Spleen (tissue), 11 donors: ENCODE measurements at regions not wholly inside any gene's neighbourhood (a gene's known extent, or its start where the extent isn't known, plus 50 kb on each side); places are given as distances from the start of the nearest gene placed in this dataset.
"Not testable (repeated sequence)": the region's sequence is repeated elsewhere in the genome, so short reads cannot be mapped to it uniquely, and the experiment has no call there.

Experiments
- DNase-seq: peaks from one replicate; pipeline ENCODE4 v3.0.0-alpha.2; 2020
- H3K27ac ChIP-seq, 8 donors: fragments of 200-600 bp; sonication (generic) in 7 of 8; 1 replicate in 4 of 8; 2 replicates in 4 of 8; pipeline versions ENCODE4 v1.5.0 to v1.8.0; 2016 to 2021; ENCODE audit warnings: inconsistent platforms in 4 of 8, mild to moderate bottlenecking in 4 of 8, moderate library complexity in 1 of 8
- H3K27me3 ChIP-seq, 7 donors: fragments of 200-600 bp; sonication (generic) in 6 of 7; replicated peaks in 1 of 7; 1 replicate in 4 of 7; 2 replicates in 3 of 7; pipeline versions ENCODE4 v1.5.0 to v1.8.0; 2016 to 2021; ENCODE audit warnings: inconsistent platforms in 3 of 7, mild to moderate bottlenecking in 1 of 7
- H3K36me3 ChIP-seq, 6 donors: fragments of 200-600 bp; sonication (generic) in 5 of 6; 1 replicate in 4 of 6; 2 replicates in 2 of 6; pipeline versions ENCODE4 v1.5.0 to v1.8.0; 2016 to 2021; ENCODE audit warnings: inconsistent platforms in 2 of 6
- H3K4me1 ChIP-seq, 6 donors: fragments of 200-600 bp; sonication (generic) in 5 of 6; 1 replicate in 3 of 6; 2 replicates in 3 of 6; pipeline versions ENCODE4 v1.5.0 to v1.8.0; 2016 to 2021; ENCODE audit warnings: inconsistent platforms in 3 of 6
- H3K4me3 ChIP-seq, 8 donors: fragments of 200-600 bp; sonication (generic) in 7 of 8; 1 replicate in 4 of 8; 2 replicates in 4 of 8; pipeline versions ENCODE4 v1.5.0 to v1.8.0; 2016 to 2021; ENCODE audit warnings: inconsistent platforms in 4 of 8, mild to moderate bottlenecking in 4 of 8, moderate library complexity in 2 of 8
- H3K9me3 ChIP-seq, 8 donors: fragments of 200-600 bp; sonication (generic) in 7 of 8; 1 replicate in 4 of 8; 2 replicates in 4 of 8; pipeline versions ENCODE4 v1.5.0 to v1.8.0; 2016 to 2021; ENCODE audit warnings: inconsistent platforms in 4 of 8
- POLR2A ChIP-seq, 3 donors: fragments of 450-650 bp; IDR thresholded peaks; one replicate each; pipeline ENCODE4 v1.5.1; 2017; ENCODE audit warnings: antibody characterized with exemption in 3 of 3, mild to moderate bottlenecking in 1 of 3
- POLR2AphosphoS5 ChIP-seq, 3 donors: sonication (generic); formaldehyde crosslinking; IDR thresholded peaks; one replicate each; pipeline ENCODE4 v1.5.1; 2017; ENCODE audit warnings: antibody characterized with exemption in 3 of 3
- WGBS, 5 donors: extraction: QIAGEN DNeasy Blood & Tissue Kit in 3 of 5; methylation state at CpG; one replicate each; pipeline versions ENCODE4 v1.1.5 to v1.1.7; 2013 to 2018; 5-methylcytosine and 5-hydroxymethylcytosine counted together
- intact Hi-C: fragments of 100-400 bp; cut with DNase I; formaldehyde crosslinking; loops from one replicate; pipeline ENCODE4 v1.15.0; 2023; ENCODE audit warnings: low total_unique reads
- TF ChIP-seq, protein P1 (sequence below), 11 experiments: fragments of 200-600 bp in 7 of 11; fragments of 450-650 bp in 4 of 11; sonication (generic) in 4 of 11; IDR thresholded peaks in 8 of 11; conservative IDR thresholded peaks in 3 of 11; 1 replicate in 7 of 11; 2 replicates in 4 of 11; pipeline versions ENCODE4 v1.4.0 to v1.8.0; 2016 to 2021; ENCODE audit warnings: antibody characterized with exemption in 11 of 11, inconsistent platforms in 4 of 11, mild to moderate bottlenecking in 1 of 11
- donor health status: healthy with polysubstance abuse.
- donor health status: DM: no; HTN: no; CAD: no; lungs with moderate emphysema.
- donor health status: DM: no; HTN: no; CAD: no.
- donor health status: Bipolar disorder and iron deficiency.
- donor health status: healthy.
- donor health status: DM: no; HTN: no; CAD: no.
- donor health status: DM: yes; HTN: yes; CAD: no.

DNA sequence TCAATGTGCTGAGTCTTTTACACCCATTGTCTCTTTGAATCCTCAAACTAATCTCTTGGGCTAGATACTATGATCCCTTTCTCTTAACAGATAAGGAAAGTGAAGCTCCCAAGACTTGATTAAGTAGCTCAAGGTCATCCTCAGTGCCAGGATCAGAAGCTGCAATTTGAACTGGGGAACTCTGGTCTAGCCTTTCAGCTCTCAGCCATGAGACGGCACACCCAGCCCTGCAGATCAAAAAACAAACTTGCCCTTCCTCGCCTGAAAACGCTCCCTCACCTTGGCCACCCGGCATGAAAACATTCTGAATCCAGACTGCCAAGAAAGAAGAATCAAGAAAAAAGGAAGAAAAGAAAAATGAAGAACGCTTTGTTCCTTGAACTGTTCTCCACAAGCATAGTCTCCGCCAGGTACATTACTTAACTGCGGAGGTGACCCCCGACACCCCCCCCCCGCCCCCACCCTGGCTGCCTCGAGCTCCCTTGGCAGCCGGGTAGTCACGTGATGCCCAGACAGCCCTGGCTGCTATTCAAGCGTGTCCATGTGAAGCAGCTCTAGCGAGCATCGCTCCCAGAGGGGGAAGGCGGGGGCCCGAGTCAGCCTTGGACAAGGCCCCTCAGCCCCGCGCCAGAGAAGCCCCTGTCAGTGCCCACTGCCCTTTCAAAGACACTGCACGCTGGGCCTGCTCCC, 451.2 kb downstream of the MIAT start:
- Histone ChIP-seq H3K36me3 (no peaks in the 10 kb centered on the region), H3K27ac (no peak overlapping the region), H3K27me3 (peaks cover 0 to 15% (median 0%) of the 10 kb centered on the region in 7 donors), H3K4me3 (no peak overlapping the region), H3K4me1 (peaks cover 0 to 2% (median 0%) of the 10 kb centered on the region in 6 donors), H3K9me3 (peaks cover 0 to 22% (median 8%) of the 10 kb centered on the region in 8 donors)
- intact Hi-C loops = no loop called here
- TF ChIP-seq, protein P1, sequence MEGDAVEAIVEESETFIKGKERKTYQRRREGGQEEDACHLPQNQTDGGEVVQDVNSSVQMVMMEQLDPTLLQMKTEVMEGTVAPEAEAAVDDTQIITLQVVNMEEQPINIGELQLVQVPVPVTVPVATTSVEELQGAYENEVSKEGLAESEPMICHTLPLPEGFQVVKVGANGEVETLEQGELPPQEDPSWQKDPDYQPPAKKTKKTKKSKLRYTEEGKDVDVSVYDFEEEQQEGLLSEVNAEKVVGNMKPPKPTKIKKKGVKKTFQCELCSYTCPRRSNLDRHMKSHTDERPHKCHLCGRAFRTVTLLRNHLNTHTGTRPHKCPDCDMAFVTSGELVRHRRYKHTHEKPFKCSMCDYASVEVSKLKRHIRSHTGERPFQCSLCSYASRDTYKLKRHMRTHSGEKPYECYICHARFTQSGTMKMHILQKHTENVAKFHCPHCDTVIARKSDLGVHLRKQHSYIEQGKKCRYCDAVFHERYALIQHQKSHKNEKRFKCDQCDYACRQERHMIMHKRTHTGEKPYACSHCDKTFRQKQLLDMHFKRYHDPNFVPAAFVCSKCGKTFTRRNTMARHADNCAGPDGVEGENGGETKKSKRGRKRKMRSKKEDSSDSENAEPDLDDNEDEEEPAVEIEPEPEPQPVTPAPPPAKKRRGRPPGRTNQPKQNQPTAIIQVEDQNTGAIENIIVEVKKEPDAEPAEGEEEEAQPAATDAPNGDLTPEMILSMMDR (IDR thresholded peaks at IDR 0.05 in 8 of 11, conservative IDR thresholded peaks at IDR 0.05 in 3 of 11) = no peak
- no peak for TF ChIP-seq POLR2A (IDR thresholded peaks at IDR 0.05)
- no peak for TF ChIP-seq POLR2AphosphoS5 (IDR thresholded peaks at IDR 0.05)
- 59 to 74% (median 68%) methylated on average over 18 to 20 of the region's 20 CpGs for WGBS, 5 donors
- DNase-seq = no peak

DNA sequence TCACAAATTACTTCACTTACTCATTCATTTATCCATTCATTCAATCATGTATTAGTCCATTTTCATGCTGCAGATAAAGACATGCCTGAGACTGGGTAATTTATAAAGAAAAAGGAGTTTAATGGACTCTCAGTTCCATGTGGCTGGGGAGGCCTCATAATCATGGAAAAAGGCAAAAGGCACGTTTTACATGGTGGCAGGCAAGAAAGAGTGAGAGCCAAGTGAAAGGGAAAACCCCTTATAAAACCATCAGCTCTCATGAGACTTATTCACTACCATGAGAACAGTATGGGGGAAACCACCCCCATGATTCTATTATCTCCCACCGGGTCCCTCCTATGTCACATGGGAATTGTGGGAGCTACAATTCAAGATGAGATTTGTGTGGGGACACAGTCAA, 452.0 kb downstream of the MIAT start:
- H3K4me1 ChIP-seq, H3K27ac ChIP-seq, H3K4me3 ChIP-seq, H3K36me3 ChIP-seq, DNase-seq, intact Hi-C loops: not testable (repeated sequence)
- peaks cover 0 to 22% (median 0%) of the 10 kb centered on the region in 7 donors for H3K27me3 ChIP-seq
- peaks cover 0 to 22% (median 8%) of the 10 kb centered on the region in 8 donors for H3K9me3 ChIP-seq
- 51 to 89% (median 73%) methylated on average over 2 of the region's 2 CpGs for WGBS, 5 donors

DNA sequence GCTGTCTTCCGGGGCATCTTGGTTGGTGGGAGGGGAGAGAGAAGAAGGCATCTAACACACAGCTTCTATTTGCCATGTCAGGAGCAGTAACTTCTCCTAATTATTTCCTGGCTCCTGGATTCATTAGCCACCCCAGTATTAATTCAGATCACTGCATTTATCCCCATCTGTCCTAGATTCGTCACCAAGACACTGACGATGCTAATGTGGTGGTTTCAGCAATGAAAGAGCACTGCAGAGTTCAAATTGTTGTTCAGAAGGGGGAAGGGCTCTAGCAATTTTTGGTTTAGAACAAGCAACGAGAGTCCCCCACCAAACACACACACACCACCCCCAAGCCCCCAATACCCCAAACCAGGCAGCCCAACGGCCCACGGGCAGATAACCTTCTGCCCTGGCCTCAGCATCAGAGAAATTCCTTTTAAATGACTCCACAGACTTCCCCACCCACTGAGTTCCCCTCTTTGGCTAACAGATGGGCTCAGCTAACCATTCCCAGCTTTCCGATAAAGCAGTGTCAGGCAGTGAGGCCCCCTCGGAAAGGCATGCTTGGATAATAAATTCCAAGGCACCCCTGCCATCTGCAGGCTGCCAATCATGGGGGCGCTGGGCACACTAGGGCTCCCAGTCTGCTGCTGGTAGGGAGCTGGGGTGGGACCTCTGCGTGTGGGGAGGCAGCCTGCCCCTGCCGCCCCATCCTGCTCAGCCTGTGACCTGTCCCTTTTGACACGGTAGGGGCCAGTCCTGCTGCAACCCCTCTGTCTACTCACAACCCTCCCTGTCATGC, 453.5 kb downstream of the MIAT start:
- TF ChIP-seq, protein P1 (IDR thresholded peaks at IDR 0.05 in 8 of 11, conservative IDR thresholded peaks at IDR 0.05 in 3 of 11) = no peak
- no peak for TF ChIP-seq POLR2A (IDR thresholded peaks at IDR 0.05)
- TF ChIP-seq POLR2AphosphoS5 (IDR thresholded peaks at IDR 0.05) = no peak
- 49 to 59% (median 50%) methylated on average over 10 to 12 of the region's 12 CpGs for WGBS, 5 donors
- Histone ChIP-seq H3K27me3 (peaks cover 0 to 22% (median 0%) of the 10 kb centered on the region in 7 donors), H3K4me1 (peaks cover 0 to 15% (median 0%) of the 10 kb centered on the region in 6 donors), H3K9me3 (peaks cover 0 to 22% (median 8%) of the 10 kb centered on the region in 8 donors), H3K4me3 (no peak overlapping the region), H3K36me3 (no peaks in the 10 kb centered on the region), H3K27ac (no peak overlapping the region)
- DNase-seq = no peak
- intact Hi-C loops = no loop called here

DNA sequence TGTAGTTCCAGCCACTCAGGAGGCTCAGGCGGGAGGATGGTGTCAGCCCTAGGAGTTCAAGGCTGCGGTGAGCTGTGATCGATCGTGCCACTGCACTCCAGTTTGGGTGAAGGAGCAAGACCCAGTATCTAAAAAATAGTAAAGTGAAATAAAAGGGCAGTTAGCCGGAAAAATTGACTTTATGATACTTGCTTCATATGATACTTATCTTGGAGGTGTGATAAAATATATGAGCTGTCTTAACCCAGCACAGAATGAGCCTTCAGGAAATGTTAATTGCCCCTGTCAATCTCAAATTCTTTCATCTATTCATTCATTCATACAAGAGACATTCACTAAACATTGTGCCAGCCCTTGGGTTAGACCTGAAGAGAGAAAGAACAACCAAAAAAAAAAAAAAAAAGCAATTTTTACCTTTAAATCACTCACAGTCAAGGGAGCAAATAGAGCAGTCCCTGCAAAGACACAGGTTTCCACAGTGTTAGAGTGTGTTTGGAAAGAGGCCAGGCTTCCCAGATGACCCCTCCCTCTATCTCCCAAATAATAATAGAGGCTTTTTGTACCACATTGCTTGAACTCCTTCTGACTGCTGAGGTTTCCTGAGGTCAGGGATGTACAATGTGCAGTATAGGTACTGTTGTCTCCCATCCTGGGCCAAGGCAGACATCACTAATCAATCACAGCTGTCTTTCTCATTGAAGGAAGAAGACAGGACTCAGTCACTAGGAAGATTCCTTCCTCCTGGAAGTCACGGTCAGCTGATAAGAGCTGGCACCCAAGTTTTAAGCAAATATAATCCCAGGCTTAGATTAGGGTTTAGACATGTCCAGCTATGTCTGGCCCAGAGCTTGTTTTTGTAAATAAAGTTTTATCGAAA, 454.6 kb downstream of the MIAT start:
- WGBS, 5 donors = 64 to 86% (median 67%) methylated on average over 7 of the region's 7 CpGs
- Histone ChIP-seq H3K27me3 (peaks cover 0 to 22% (median 0%) of the 10 kb centered on the region in 7 donors), H3K4me3 (no peak overlapping the region), H3K4me1 (peaks cover 0 to 15% (median 0%) of the 10 kb centered on the region in 6 donors), H3K27ac (no peak overlapping the region), H3K9me3 (peaks cover 0 to 22% (median 8%) of the 10 kb centered on the region in 8 donors), H3K36me3 (no peaks in the 10 kb centered on the region)
- no peak for DNase-seq
- TF ChIP-seq POLR2A (IDR thresholded peaks at IDR 0.05) (no peak), POLR2AphosphoS5 (IDR thresholded peaks at IDR 0.05) (no peak)
- TF ChIP-seq, protein P1 (IDR thresholded peaks at IDR 0.05 in 8 of 11, conservative IDR thresholded peaks at IDR 0.05 in 3 of 11) = no peak
- intact Hi-C loops = no loop called here
